ENCODE measurements at regions not wholly inside any gene's neighbourhood (a gene's known extent, or its start where the extent isn't known, plus 50 kb on each side); places are given as distances from the start of the nearest gene placed in this dataset.
"Not testable (repeated sequence)": the region's sequence is repeated elsewhere in the genome, so short reads cannot be mapped to it uniquely, and the experiment has no call there.

- H3K27ac ChIP-seq (ENCODE audit: low read depth, low read length) = no peak overlapping the region
- ChIA-PET CTCF (interaction anchor here (1.0 kb wide), 1 partner anchor 76 kb away, joined by 3 read pairs; no protein-coding TSS in a partner anchor), POLR2A (no interaction called here)
- H3K27me3 ChIP-seq (ENCODE audit: control insufficient read depth, insufficient read depth, low read length) = no peaks in the 10 kb centered on the region
- H3K9me3 ChIP-seq (ENCODE audit: control insufficient read depth, insufficient read depth, low read length) = peaks cover 7% of the 10 kb centered on the region; the same call in 1 of the 2 replicates
- DNase-seq (ENCODE audit: low read depth, low spot score) = no peak
- no peak overlapping the region for H3K4me3 ChIP-seq (ENCODE audit: low read depth, low read length)
- TF ChIP-seq, protein P1, sequence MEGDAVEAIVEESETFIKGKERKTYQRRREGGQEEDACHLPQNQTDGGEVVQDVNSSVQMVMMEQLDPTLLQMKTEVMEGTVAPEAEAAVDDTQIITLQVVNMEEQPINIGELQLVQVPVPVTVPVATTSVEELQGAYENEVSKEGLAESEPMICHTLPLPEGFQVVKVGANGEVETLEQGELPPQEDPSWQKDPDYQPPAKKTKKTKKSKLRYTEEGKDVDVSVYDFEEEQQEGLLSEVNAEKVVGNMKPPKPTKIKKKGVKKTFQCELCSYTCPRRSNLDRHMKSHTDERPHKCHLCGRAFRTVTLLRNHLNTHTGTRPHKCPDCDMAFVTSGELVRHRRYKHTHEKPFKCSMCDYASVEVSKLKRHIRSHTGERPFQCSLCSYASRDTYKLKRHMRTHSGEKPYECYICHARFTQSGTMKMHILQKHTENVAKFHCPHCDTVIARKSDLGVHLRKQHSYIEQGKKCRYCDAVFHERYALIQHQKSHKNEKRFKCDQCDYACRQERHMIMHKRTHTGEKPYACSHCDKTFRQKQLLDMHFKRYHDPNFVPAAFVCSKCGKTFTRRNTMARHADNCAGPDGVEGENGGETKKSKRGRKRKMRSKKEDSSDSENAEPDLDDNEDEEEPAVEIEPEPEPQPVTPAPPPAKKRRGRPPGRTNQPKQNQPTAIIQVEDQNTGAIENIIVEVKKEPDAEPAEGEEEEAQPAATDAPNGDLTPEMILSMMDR (IDR thresholded peaks at IDR 0.05; ENCODE audit: low read depth, low read length) = no peak
These were observed 152.0 kb upstream of the PITRM1 start for GRCh38 chr10:3324612-3325038.

DNA sequence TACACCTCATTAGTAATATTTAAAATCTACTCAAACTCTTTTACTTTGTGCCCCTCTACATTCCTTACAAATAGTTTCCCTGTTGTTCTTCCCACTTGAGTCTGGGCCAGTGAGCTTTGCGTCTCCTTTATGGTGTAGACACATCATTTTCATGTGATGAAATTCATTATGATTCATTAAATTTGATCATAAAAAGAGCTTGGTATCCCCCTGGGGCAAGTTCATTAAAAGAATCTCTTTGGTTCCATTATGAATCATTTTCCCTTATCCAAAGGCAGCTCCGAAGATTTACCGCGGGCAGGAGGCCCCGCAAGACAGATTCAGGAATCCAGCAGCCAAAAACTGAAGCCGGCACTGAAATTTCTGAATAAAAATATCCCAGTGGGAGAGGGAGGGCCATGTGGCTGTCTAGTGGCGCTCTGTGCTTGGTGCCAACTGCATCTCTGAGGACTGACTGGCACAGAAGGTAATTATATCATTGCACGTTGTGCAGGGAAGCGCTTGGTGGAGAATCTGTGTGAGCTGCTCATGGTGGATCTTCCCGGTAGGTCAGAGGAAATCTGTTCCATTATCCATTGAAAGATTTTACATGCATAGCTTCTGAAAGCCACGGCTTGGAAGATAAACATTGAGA lies 151.4 kb upstream of the PITRM1 start:
- Histone ChIP-seq H3K9me3 (ENCODE audit: control insufficient read depth, insufficient read depth, low read length) (peaks cover 9% of the 10 kb centered on the region; the same call in 1 of the 2 replicates), H3K27ac (ENCODE audit: low read depth, low read length) (no peak overlapping the region), H3K27me3 (ENCODE audit: control insufficient read depth, insufficient read depth, low read length) (no peaks in the 10 kb centered on the region), H3K4me3 (ENCODE audit: low read depth, low read length) (no peak overlapping the region)
- POLR2A ChIA-PET = no interaction called here
- DNase-seq (ENCODE audit: low read depth, low spot score) = no peak
- TF ChIP-seq, protein P1 (IDR thresholded peaks at IDR 0.05; ENCODE audit: low read depth, low read length) = no peak
- CTCF ChIA-PET = interaction anchor here (1.0 kb wide), 1 partner anchor 75 kb away, joined by 3 read pairs; no protein-coding TSS in a partner anchor

- TF ChIP-seq, protein P1 (IDR thresholded peaks at IDR 0.05; ENCODE audit: low read depth, low read length) = no peak
- POLR2A ChIA-PET = no interaction called here
- no peaks in the 10 kb centered on the region for H3K27me3 ChIP-seq (ENCODE audit: control insufficient read depth, insufficient read depth, low read length)
- no peak overlapping the region for H3K4me3 ChIP-seq (ENCODE audit: low read depth, low read length)
- H3K9me3 ChIP-seq (ENCODE audit: control insufficient read depth, insufficient read depth, low read length) = peaks cover 16% of the 10 kb centered on the region; the same call in 1 of the 2 replicates
- H3K27ac ChIP-seq (ENCODE audit: low read depth, low read length) = no peak overlapping the region
- DNase-seq (ENCODE audit: low read depth, low spot score) = no peak
- CTCF ChIA-PET = no interaction called here
These were observed 148.5 kb upstream of the PITRM1 start for GRCh38 chr10:3321123-3321522.

DNA sequence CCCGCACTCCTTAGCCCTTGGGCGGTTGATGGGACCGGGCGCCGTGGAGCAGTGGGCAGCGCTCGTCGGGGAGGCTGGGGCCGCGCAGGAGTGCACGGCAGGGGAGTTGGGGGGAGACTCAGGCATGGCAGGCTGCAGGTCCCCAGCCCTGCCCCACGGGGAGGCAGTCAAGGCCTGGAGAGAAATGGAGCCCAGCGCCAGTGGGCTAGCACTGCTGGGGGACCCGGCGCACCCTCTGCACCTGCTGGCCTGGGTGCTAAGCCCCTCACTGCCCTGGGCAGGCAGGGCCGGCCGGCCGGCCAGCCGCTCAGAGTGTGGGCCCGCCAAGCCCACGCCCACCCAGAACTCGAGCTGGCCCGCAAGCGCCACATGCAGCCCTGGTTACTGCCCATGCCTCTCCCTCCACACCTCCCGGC lies 147.2 kb upstream of the PITRM1 start:
- DNase-seq (ENCODE audit: low read depth, low spot score) = no peak
- H3K27me3 ChIP-seq (ENCODE audit: control insufficient read depth, insufficient read depth, low read length) = no peaks in the 10 kb centered on the region
- CTCF ChIA-PET = no interaction called here

GRCh38 chr10:3318480-3318807 lies 145.9 kb upstream of the PITRM1 start:
- CTCF ChIA-PET; H3K27ac ChIP-seq (ENCODE audit: low read depth, low read length); DNase-seq (ENCODE audit: low read depth, low spot score); H3K4me3 ChIP-seq (ENCODE audit: low read depth, low read length); POLR2A ChIA-PET; H3K27me3 ChIP-seq (ENCODE audit: control insufficient read depth, insufficient read depth, low read length): not testable (repeated sequence)
- peaks cover 16% of the 10 kb centered on the region; the same call in 1 of the 2 replicates for H3K9me3 ChIP-seq (ENCODE audit: control insufficient read depth, insufficient read depth, low read length)

More for the DNA sequence above, 147.2 kb upstream of the PITRM1 start:
- no peak overlapping the region for H3K4me3 ChIP-seq (ENCODE audit: low read depth, low read length)
- peaks cover 16% of the 10 kb centered on the region; the same call in 1 of the 2 replicates for H3K9me3 ChIP-seq (ENCODE audit: control insufficient read depth, insufficient read depth, low read length)
- TF ChIP-seq, protein P1 (IDR thresholded peaks at IDR 0.05; ENCODE audit: low read depth, low read length) = no peak
- H3K27ac ChIP-seq (ENCODE audit: low read depth, low read length) = no peak overlapping the region
- POLR2A ChIA-PET = no interaction called here

DNA sequence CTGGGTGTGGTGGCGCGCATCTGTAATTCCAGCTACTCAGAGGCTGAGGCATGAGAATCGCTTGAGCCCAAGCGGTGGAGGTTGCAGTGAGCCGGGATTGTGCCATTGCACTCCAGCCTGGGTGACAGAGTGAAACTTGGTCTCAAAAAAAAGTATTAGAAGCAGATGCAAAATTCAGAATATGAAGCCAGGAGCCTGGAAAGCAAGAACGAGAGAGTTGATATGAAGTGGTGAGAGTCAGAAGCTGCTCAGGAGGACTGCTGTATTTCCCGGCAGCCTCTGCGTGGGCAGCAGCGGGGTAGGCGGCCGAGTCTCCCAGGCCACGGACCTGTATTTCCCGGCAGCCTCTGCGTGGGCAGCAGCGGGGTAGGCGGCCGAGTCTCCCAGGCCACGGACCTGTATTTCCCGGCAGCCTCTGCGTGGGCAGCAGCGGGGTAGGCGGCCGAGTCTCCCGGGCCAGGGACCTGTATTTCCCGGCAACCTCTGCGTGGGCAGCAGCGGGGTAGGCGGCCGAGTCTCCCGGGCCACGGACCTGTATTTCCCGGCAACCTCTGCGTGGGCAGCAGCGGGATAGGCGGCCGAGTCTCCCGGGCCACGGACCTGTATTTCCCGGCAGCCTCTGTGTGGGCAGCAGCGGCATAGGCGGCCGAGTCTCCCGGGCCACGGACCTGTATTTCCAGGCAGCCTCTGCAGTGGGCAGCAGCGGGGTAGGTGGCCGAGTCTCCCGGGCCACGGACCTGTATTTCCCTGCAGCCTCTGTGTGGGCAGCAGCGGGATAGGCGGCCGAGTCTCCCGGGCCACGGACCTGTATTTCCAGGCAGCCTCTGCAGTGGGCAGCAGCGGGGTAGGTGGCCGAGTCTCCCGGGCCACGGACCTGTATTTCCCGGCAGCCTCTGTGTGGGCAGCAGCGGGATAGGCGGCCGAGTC lies 145.2 kb upstream of the PITRM1 start:
- POLR2A ChIA-PET; DNase-seq (ENCODE audit: low read depth, low spot score); CTCF ChIA-PET; H3K27ac ChIP-seq (ENCODE audit: low read depth, low read length); H3K27me3 ChIP-seq (ENCODE audit: control insufficient read depth, insufficient read depth, low read length); H3K4me3 ChIP-seq (ENCODE audit: low read depth, low read length): not testable (repeated sequence)
- peaks cover 16% of the 10 kb centered on the region; the same call in 1 of the 2 replicates for H3K9me3 ChIP-seq (ENCODE audit: control insufficient read depth, insufficient read depth, low read length)

GRCh38 chr10:3314445-3315085 lies 142.0 kb upstream of the PITRM1 start:
- CTCF ChIA-PET; POLR2A ChIA-PET; H3K27ac ChIP-seq (ENCODE audit: low read depth, low read length); H3K4me3 ChIP-seq (ENCODE audit: low read depth, low read length); H3K9me3 ChIP-seq (ENCODE audit: control insufficient read depth, insufficient read depth, low read length); H3K27me3 ChIP-seq (ENCODE audit: control insufficient read depth, insufficient read depth, low read length); DNase-seq (ENCODE audit: low read depth, low spot score): not testable (repeated sequence)

Measured in AG04450 (cell line).